T-helper 17 cell (primary cell): ENCODE measurements at regions not wholly inside any gene's neighbourhood (a gene's known extent, or its start where the extent isn't known, plus 50 kb on each side); places are given as distances from the start of the nearest gene placed in this dataset.
"Not testable (repeated sequence)": the region's sequence is repeated elsewhere in the genome, so short reads cannot be mapped to it uniquely, and the experiment has no call there.

Source experiments
- ATAC-seq: fragments of 150-1000 bp; cut with Tn5 transposase; 2 replicates; pipeline ENCODE4 v1.10.0; 2021; ENCODE audit warnings: mild to moderate bottlenecking, moderate library complexity
- DNase-seq, 3 donors: peaks; one replicate each; pipeline versions ENCODE4 v3.0.0 to v3.0.0-alpha.2; 2020 to 2021
- H3K9me3 ChIP-seq: one replicate; pipeline ENCODE4 v1.7.0; 2013; ENCODE audit warnings: low read length, mild to moderate bottlenecking; ENCODE audit not compliant: control insufficient read depth, poor library complexity, severe bottlenecking
- H3K27ac Mint-ChIP-seq: one replicate; pipeline ENCODE4 v1.8.0; 2022; ENCODE audit warnings: mild to moderate bottlenecking, moderate library complexity, mixed read lengths
- H3K27me3 Mint-ChIP-seq: one replicate; pipeline ENCODE4 v1.8.0; 2022; ENCODE audit warnings: mixed read lengths
- H3K36me3 Mint-ChIP-seq: one replicate; pipeline ENCODE4 v1.8.0; 2022; ENCODE audit warnings: low read depth, mixed read lengths
- H3K4me1 Mint-ChIP-seq: one replicate; pipeline ENCODE4 v1.8.0; 2022; ENCODE audit warnings: mild to moderate bottlenecking, mixed read lengths
- H3K4me3 Mint-ChIP-seq: one replicate; pipeline ENCODE4 v1.8.0; 2022; ENCODE audit warnings: mild to moderate bottlenecking, moderate library complexity, mixed read lengths

GRCh38 chr17:53249036-53249435, 573.7 kb upstream of the KIF2B start:
- no peak overlapping the region for H3K4me3 Mint-ChIP-seq
- DNase-seq (no peak), ATAC-seq (no peak)
- H3K27me3 Mint-ChIP-seq, result no peaks in the 10 kb centered on the region
- H3K36me3 Mint-ChIP-seq, result no peaks in the 10 kb centered on the region
- H3K9me3 ChIP-seq, result peaks cover 2% of the 10 kb centered on the region
- H3K4me1 Mint-ChIP-seq, result no peaks in the 10 kb centered on the region
- no peak overlapping the region for H3K27ac Mint-ChIP-seq

GRCh38 chr17:53234138-53234537, 588.6 kb upstream of the KIF2B start:
- no peak for DNase-seq
- H3K9me3 ChIP-seq, result no peaks in the 10 kb centered on the region
- no peaks in the 10 kb centered on the region for H3K36me3 Mint-ChIP-seq
- no peak for ATAC-seq
- H3K4me3 Mint-ChIP-seq, result no peak overlapping the region
- no peak overlapping the region for H3K27ac Mint-ChIP-seq
- no peaks in the 10 kb centered on the region for H3K4me1 Mint-ChIP-seq
- H3K27me3 Mint-ChIP-seq, result no peaks in the 10 kb centered on the region

- DNase-seq, result no peak
- H3K36me3 Mint-ChIP-seq, result no peaks in the 10 kb centered on the region
- H3K4me3 Mint-ChIP-seq, result no peak overlapping the region
- no peak overlapping the region for H3K27ac Mint-ChIP-seq
- no peak for ATAC-seq
- no peaks in the 10 kb centered on the region for H3K27me3 Mint-ChIP-seq
- H3K9me3 ChIP-seq, result no peaks in the 10 kb centered on the region
- no peaks in the 10 kb centered on the region for H3K4me1 Mint-ChIP-seq
Measured at GRCh38 chr17:53227514-53227913, 595.2 kb upstream of the KIF2B start.

- DNase-seq, result no peak
- H3K36me3 Mint-ChIP-seq, result no peaks in the 10 kb centered on the region
- no peak for ATAC-seq
- H3K27ac Mint-ChIP-seq, result no peak overlapping the region
- no peak overlapping the region for H3K4me3 Mint-ChIP-seq
- H3K4me1 Mint-ChIP-seq, result no peaks in the 10 kb centered on the region
- H3K9me3 ChIP-seq, result no peaks in the 10 kb centered on the region
- no peaks in the 10 kb centered on the region for H3K27me3 Mint-ChIP-seq
Measured at GRCh38 chr17:53227111-53227510, 595.6 kb upstream of the KIF2B start.

- Mint-ChIP-seq H3K27ac (no peak overlapping the region), H3K36me3 (no peaks in the 10 kb centered on the region), H3K4me1 (no peaks in the 10 kb centered on the region), H3K27me3 (no peaks in the 10 kb centered on the region), H3K4me3 (no peak overlapping the region)
- H3K9me3 ChIP-seq, result no peaks in the 10 kb centered on the region
- ATAC-seq (no peak), DNase-seq (no peak)
Measured at GRCh38 chr17:53219821-53220220, 602.9 kb upstream of the KIF2B start.

GRCh38 chr17:53218723-53219122, 604.0 kb upstream of the KIF2B start:
- no peaks in the 10 kb centered on the region for H3K9me3 ChIP-seq
- no peak overlapping the region for H3K4me3 Mint-ChIP-seq
- ATAC-seq, result no peak
- no peak overlapping the region for H3K27ac Mint-ChIP-seq
- DNase-seq, result no peak
- no peaks in the 10 kb centered on the region for H3K27me3 Mint-ChIP-seq
- no peaks in the 10 kb centered on the region for H3K36me3 Mint-ChIP-seq
- H3K4me1 Mint-ChIP-seq, result no peaks in the 10 kb centered on the region

GRCh38 chr17:53217311-53217710, 605.4 kb upstream of the KIF2B start:
- no peak overlapping the region for H3K27ac Mint-ChIP-seq
- H3K4me1 Mint-ChIP-seq, result no peaks in the 10 kb centered on the region
- ATAC-seq (no peak), DNase-seq (no peak)
- H3K36me3 Mint-ChIP-seq, result no peaks in the 10 kb centered on the region
- H3K4me3 Mint-ChIP-seq, result no peak overlapping the region
- no peaks in the 10 kb centered on the region for H3K9me3 ChIP-seq
- no peaks in the 10 kb centered on the region for H3K27me3 Mint-ChIP-seq

GRCh38 chr17:53208935-53209334, 613.8 kb upstream of the KIF2B start:
- not testable (repeated sequence) for H3K4me3 Mint-ChIP-seq, H3K27ac Mint-ChIP-seq, DNase-seq, H3K9me3 ChIP-seq, ATAC-seq, H3K4me1 Mint-ChIP-seq, H3K36me3 Mint-ChIP-seq, H3K27me3 Mint-ChIP-seq

GRCh38 chr17:53193044-53193443, 629.7 kb upstream of the KIF2B start:
- H3K9me3 ChIP-seq, result no peaks in the 10 kb centered on the region
- no peaks in the 10 kb centered on the region for H3K36me3 Mint-ChIP-seq
- no peak for DNase-seq
- H3K4me3 Mint-ChIP-seq, result no peak overlapping the region
- H3K27ac Mint-ChIP-seq, result no peak overlapping the region
- no peaks in the 10 kb centered on the region for H3K27me3 Mint-ChIP-seq
- H3K4me1 Mint-ChIP-seq, result no peaks in the 10 kb centered on the region
- ATAC-seq, result no peak

- DNase-seq, result no peak
- no peaks in the 10 kb centered on the region for H3K36me3 Mint-ChIP-seq
- no peak overlapping the region for H3K4me3 Mint-ChIP-seq
- no peaks in the 10 kb centered on the region for H3K27me3 Mint-ChIP-seq
- no peak overlapping the region for H3K27ac Mint-ChIP-seq
- H3K4me1 Mint-ChIP-seq, result no peaks in the 10 kb centered on the region
- ATAC-seq, result no peak
- no peaks in the 10 kb centered on the region for H3K9me3 ChIP-seq
Measured at GRCh38 chr17:53191878-53192277, 630.8 kb upstream of the KIF2B start.

GRCh38 chr17:53186001-53186400, 636.7 kb upstream of the KIF2B start:
- Mint-ChIP-seq H3K36me3 (no peaks in the 10 kb centered on the region), H3K4me1 (no peaks in the 10 kb centered on the region)
- ATAC-seq, result no peak

GRCh38 chr17:53176629-53177028, 646.1 kb upstream of the KIF2B start:
- no peaks in the 10 kb centered on the region for H3K27me3 Mint-ChIP-seq
- H3K27ac Mint-ChIP-seq, result no peak overlapping the region
- no peaks in the 10 kb centered on the region for H3K36me3 Mint-ChIP-seq
- H3K4me3 Mint-ChIP-seq, result no peak overlapping the region
- DNase-seq (no peak), ATAC-seq (no peak)
- no peaks in the 10 kb centered on the region for H3K9me3 ChIP-seq
- H3K4me1 Mint-ChIP-seq, result no peaks in the 10 kb centered on the region

More at GRCh38 chr17:53186001-53186400, 636.7 kb upstream of the KIF2B start:
- Mint-ChIP-seq H3K4me3 (no peak overlapping the region), H3K27me3 (no peaks in the 10 kb centered on the region), H3K27ac (no peak overlapping the region)
- no peaks in the 10 kb centered on the region for H3K9me3 ChIP-seq
- DNase-seq, result no peak

- H3K9me3 ChIP-seq, result no peaks in the 10 kb centered on the region
- Mint-ChIP-seq H3K27me3 (no peaks in the 10 kb centered on the region), H3K27ac (no peak overlapping the region), H3K36me3 (no peaks in the 10 kb centered on the region), H3K4me1 (no peaks in the 10 kb centered on the region), H3K4me3 (no peak overlapping the region)
- ATAC-seq (no peak), DNase-seq (no peak)
Measured at GRCh38 chr17:53168413-53168812, 654.3 kb upstream of the KIF2B start.

- H3K4me3 Mint-ChIP-seq, result no peak overlapping the region
- H3K36me3 Mint-ChIP-seq, result no peaks in the 10 kb centered on the region
- no peak for ATAC-seq
Measured at GRCh38 chr17:53166731-53167130, 656.0 kb upstream of the KIF2B start.

More at GRCh38 chr17:53166731-53167130, 656.0 kb upstream of the KIF2B start:
- Mint-ChIP-seq H3K27ac (no peak overlapping the region), H3K4me1 (no peaks in the 10 kb centered on the region), H3K27me3 (no peaks in the 10 kb centered on the region)
- no peak for DNase-seq
- H3K9me3 ChIP-seq, result no peaks in the 10 kb centered on the region
